UCSD-AML1 (cell line): ENCODE measurements at regions not wholly inside any gene's neighbourhood (a gene's known extent, or its start where the extent isn't known, plus 50 kb on each side); places are given as distances from the start of the nearest gene placed in this dataset.
"Not testable (repeated sequence)": the region's sequence is repeated elsewhere in the genome, so short reads cannot be mapped to it uniquely, and the experiment has no call there.

Source experiments
- DNase-seq: peaks from one replicate; lab custom pipeline; 2025; ENCODE audit not compliant: unreplicated experiment; lab: John Stamatoyannopoulos, UW

- DNase-seq = no peak
Measured at GRCh38 chr3:87503900-87504498, 227.6 kb upstream of the POU1F1 start.

- DNase-seq = no peak
Measured at GRCh38 chr3:87501076-87501475, 224.7 kb upstream of the POU1F1 start.

GRCh38 chr3:87498358-87499080, 222.1 kb upstream of the POU1F1 start:
- no peak for DNase-seq

GRCh38 chr3:87495938-87496337, 219.6 kb upstream of the POU1F1 start:
- DNase-seq = no peak

GRCh38 chr3:87494264-87494663, 217.9 kb upstream of the POU1F1 start:
- DNase-seq = no peak

- no peak for DNase-seq
Measured at GRCh38 chr3:87491843-87492242, 215.5 kb upstream of the POU1F1 start.

- no peak for DNase-seq
Measured at GRCh38 chr3:87489892-87490291, 213.5 kb upstream of the POU1F1 start.

GRCh38 chr3:87488765-87489164, 212.4 kb upstream of the POU1F1 start:
- no peak for DNase-seq

- DNase-seq = not testable (repeated sequence)
Measured at GRCh38 chr3:87486635-87487034, 210.3 kb upstream of the POU1F1 start.

- no peak for DNase-seq
Measured at GRCh38 chr3:87486115-87486514, 209.7 kb upstream of the POU1F1 start.

GRCh38 chr3:87478716-87479115, 202.3 kb upstream of the POU1F1 start:
- DNase-seq = no peak

GRCh38 chr3:87473944-87474343, 197.6 kb upstream of the POU1F1 start:
- DNase-seq = no peak

GRCh38 chr3:87468938-87469337, 192.6 kb upstream of the POU1F1 start:
- no peak for DNase-seq

- no peak for DNase-seq
Measured at GRCh38 chr3:87468235-87468634, 191.9 kb upstream of the POU1F1 start.

- DNase-seq = no peak
Measured at GRCh38 chr3:87462228-87462627, 185.8 kb upstream of the POU1F1 start.

- no peak for DNase-seq
Measured at GRCh38 chr3:87461443-87461842, 185.1 kb upstream of the POU1F1 start.

- DNase-seq = no peak
Measured at GRCh38 chr3:87461036-87461435, 184.7 kb upstream of the POU1F1 start.

GRCh38 chr3:87448558-87448957, 172.2 kb upstream of the POU1F1 start:
- DNase-seq = no peak

- DNase-seq = no peak
Measured at GRCh38 chr3:87446849-87447387, 170.5 kb upstream of the POU1F1 start.

- no peak for DNase-seq
Measured at GRCh38 chr3:87442470-87442869, 166.1 kb upstream of the POU1F1 start.

GRCh38 chr3:87437765-87438164, 161.4 kb upstream of the POU1F1 start:
- no peak for DNase-seq

GRCh38 chr3:87436781-87437543, 160.6 kb upstream of the POU1F1 start:
- no peak for DNase-seq
